Common myeloid progenitor, CD34-positive (primary cell): ENCODE measurements at regions not wholly inside any gene's neighbourhood (a gene's known extent, or its start where the extent isn't known, plus 50 kb on each side); places are given as distances from the start of the nearest gene placed in this dataset.

ENCODE experiments used
- CTCF ChIA-PET: fragments of 350-600 bp; sonication (Branson Sonifier 250); formaldehyde crosslinking; loops from one replicate; lab custom pipeline; 2021; ENCODE audit warnings: antibody characterized with exemption; lab: Charles Lee
- POLR2A ChIA-PET: fragments of 350-600 bp; sonication (Branson Sonifier 250); formaldehyde crosslinking; loops from one replicate; lab custom pipeline; 2021; ENCODE audit warnings: antibody characterized with exemption; lab: Charles Lee
- DNase-seq, 3 donors: peaks; one replicate each; pipeline versions ENCODE4 v3.0.0 to v3.0.0-alpha.2; 2013
- H3K27ac ChIP-seq, 2 experiments: 1 replicate in 1 of 2; 2 replicates in 1 of 2; pipeline ENCODE4 v1.7.0; 2013; ENCODE audit warnings: inconsistent platforms in 2 of 2, low read length in 2 of 2, mild to moderate bottlenecking in 2 of 2, low read depth in 1 of 2, moderate library complexity in 1 of 2; ENCODE audit not compliant: severe bottlenecking in 2 of 2, insufficient read depth in 1 of 2, poor library complexity in 1 of 2
- H3K27me3 ChIP-seq, 5 experiments: replicated peaks in 2 of 5; 1 replicate in 3 of 5; 2 replicates in 2 of 5; pipeline versions ENCODE4 v1.6.1 to v1.7.0; 2013; ENCODE audit warnings: low read length in 4 of 5, mild to moderate bottlenecking in 2 of 5, moderate library complexity in 2 of 5, inconsistent platforms in 1 of 5; ENCODE audit not compliant: insufficient read depth in 5 of 5, control insufficient read depth in 4 of 5
- H3K36me3 ChIP-seq, 4 experiments: 1 replicate in 2 of 4; 2 replicates in 2 of 4; pipeline versions ENCODE4 v1.6.1 to v1.7.0; 2013; ENCODE audit warnings: low read length in 3 of 4, control low read depth in 1 of 4, mild to moderate bottlenecking in 1 of 4; ENCODE audit not compliant: control insufficient read depth in 4 of 4, insufficient read depth in 4 of 4
- H3K4me1 ChIP-seq, 4 experiments: 1 replicate in 3 of 4; 2 replicates in 1 of 4; pipeline versions ENCODE4 v1.6.1 to v1.7.1; 2013; ENCODE audit warnings: low read length in 3 of 4, mild to moderate bottlenecking in 3 of 4, control low read depth in 1 of 4, inconsistent platforms in 1 of 4, moderate library complexity in 1 of 4; ENCODE audit not compliant: control insufficient read depth in 4 of 4, insufficient read depth in 4 of 4; ENCODE audit errors: control extremely low read depth in 1 of 4
- H3K4me3 ChIP-seq, 7 experiments: 1 replicate in 4 of 7; 2 replicates in 3 of 7; pipeline versions ENCODE4 v1.5.1 to v1.7.0; 2013; ENCODE audit warnings: mild to moderate bottlenecking in 7 of 7, low read length in 6 of 7, moderate library complexity in 6 of 7, inconsistent platforms in 2 of 7, low read depth in 2 of 7, control low read depth in 1 of 7; ENCODE audit not compliant: insufficient read depth in 4 of 7, control insufficient read depth in 1 of 7; ENCODE audit errors: extremely low read depth in 1 of 7
- H3K9me3 ChIP-seq, 5 experiments: 1 replicate in 4 of 5; 2 replicates in 1 of 5; pipeline versions ENCODE4 v1.6.1 to v1.7.1; 2013; ENCODE audit warnings: low read length in 4 of 5, mild to moderate bottlenecking in 2 of 5, inconsistent platforms in 1 of 5, low read depth in 1 of 5, moderate library complexity in 1 of 5; ENCODE audit not compliant: control insufficient read depth in 4 of 5, insufficient read depth in 2 of 5; ENCODE audit errors: control extremely low read depth in 1 of 5
- WGBS: methylation state at CpG from one replicate; pipeline ENCODE4 v1.1.5; 2013; ENCODE audit not compliant: insufficient coverage; 5-methylcytosine and 5-hydroxymethylcytosine counted together

DNA sequence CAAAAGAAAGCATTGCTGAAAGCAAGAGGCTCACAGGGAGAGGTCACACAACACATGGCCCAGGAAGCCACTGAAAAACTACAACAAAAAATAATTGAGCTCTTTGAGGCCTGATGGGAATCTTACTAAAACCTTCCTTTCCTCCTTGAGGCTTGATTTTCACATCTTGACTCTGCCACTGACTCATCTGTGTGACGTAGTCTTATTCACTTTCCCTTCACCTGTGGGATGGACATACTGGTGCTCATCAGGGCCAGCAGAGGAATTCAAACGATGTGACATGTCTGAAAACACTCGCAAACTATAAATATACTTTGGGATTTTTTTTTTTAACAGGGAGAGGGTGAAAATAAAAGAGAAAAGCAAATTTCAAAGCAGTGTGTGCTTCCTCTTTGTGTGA lies 78.3 kb upstream of the ASIC2 start:
- H3K4me3 ChIP-seq, result no peak overlapping the region
- H3K36me3 ChIP-seq, result no peaks in the 10 kb centered on the region
- ChIA-PET POLR2A (no interaction called here), CTCF (no interaction called here)
- peaks cover 0 to 9% (median 0%) of the 10 kb centered on the region in 5 experiments for H3K27me3 ChIP-seq
- no peak for DNase-seq
- no peaks in the 10 kb centered on the region for H3K9me3 ChIP-seq
- WGBS, result 100% methylated on average over 1 of the region's 3 CpGs
- H3K4me1 ChIP-seq, result no peaks in the 10 kb centered on the region
- no peak overlapping the region for H3K27ac ChIP-seq

DNA sequence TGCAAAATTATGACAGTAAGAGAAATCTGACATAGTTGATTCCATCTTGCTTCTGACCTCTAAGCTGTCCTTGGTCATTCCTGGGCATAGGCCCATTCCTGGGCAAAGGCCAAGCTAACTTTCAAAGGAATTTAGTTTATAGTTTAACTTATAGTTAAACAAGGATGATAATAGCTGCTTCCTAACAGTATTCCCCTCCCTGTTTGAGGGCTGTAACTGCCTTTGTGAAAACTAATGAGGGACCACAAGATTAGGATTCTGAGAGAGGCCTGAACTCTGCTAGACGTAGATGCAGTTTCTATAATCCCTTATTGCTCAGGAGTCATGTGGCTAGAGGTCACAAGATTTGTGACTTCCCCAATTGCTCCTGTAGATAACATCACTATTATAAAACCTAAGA lies 80.2 kb upstream of the ASIC2 start:
- H3K27me3 ChIP-seq, result peaks cover 0 to 9% (median 0%) of the 10 kb centered on the region in 5 experiments
- CTCF ChIA-PET, result no interaction called here
- no peak overlapping the region for H3K4me3 ChIP-seq
- peak in 2 of 3 donors; percentile 3 to 30 for DNase-seq
- no peaks in the 10 kb centered on the region for H3K4me1 ChIP-seq
- no peak overlapping the region for H3K27ac ChIP-seq
- WGBS, result no CpG with 5 or more reads among the region's 1 CpG
- no peaks in the 10 kb centered on the region for H3K9me3 ChIP-seq
- POLR2A ChIA-PET, result no interaction called here
- H3K36me3 ChIP-seq, result no peaks in the 10 kb centered on the region

- no peak for DNase-seq
- Histone ChIP-seq H3K27ac (no peak overlapping the region), H3K36me3 (no peaks in the 10 kb centered on the region), H3K27me3 (peaks cover 0 to 12% (median 0%) of the 10 kb centered on the region in 5 experiments), H3K4me3 (no peak overlapping the region), H3K9me3 (no peaks in the 10 kb centered on the region), H3K4me1 (no peaks in the 10 kb centered on the region)
- ChIA-PET POLR2A (no interaction called here), CTCF (no interaction called here)
- WGBS, result 56% methylated on average over 5 of the region's 5 CpGs
Measured at GRCh38 chr17:33375103-33375502, 82.0 kb upstream of the ASIC2 start.

GRCh38 chr17:33375783-33376182 lies 82.7 kb upstream of the ASIC2 start:
- ChIA-PET CTCF (no interaction called here), POLR2A (no interaction called here)
- H3K27me3 ChIP-seq, result peaks cover 0 to 14% (median 0%) of the 10 kb centered on the region in 5 experiments
- H3K9me3 ChIP-seq, result no peaks in the 10 kb centered on the region
- H3K4me1 ChIP-seq, result no peaks in the 10 kb centered on the region
- H3K4me3 ChIP-seq, result no peak overlapping the region
- WGBS, result 70% methylated on average over 4 of the region's 4 CpGs
- no peak for DNase-seq
- no peaks in the 10 kb centered on the region for H3K36me3 ChIP-seq
- no peak overlapping the region for H3K27ac ChIP-seq

DNA sequence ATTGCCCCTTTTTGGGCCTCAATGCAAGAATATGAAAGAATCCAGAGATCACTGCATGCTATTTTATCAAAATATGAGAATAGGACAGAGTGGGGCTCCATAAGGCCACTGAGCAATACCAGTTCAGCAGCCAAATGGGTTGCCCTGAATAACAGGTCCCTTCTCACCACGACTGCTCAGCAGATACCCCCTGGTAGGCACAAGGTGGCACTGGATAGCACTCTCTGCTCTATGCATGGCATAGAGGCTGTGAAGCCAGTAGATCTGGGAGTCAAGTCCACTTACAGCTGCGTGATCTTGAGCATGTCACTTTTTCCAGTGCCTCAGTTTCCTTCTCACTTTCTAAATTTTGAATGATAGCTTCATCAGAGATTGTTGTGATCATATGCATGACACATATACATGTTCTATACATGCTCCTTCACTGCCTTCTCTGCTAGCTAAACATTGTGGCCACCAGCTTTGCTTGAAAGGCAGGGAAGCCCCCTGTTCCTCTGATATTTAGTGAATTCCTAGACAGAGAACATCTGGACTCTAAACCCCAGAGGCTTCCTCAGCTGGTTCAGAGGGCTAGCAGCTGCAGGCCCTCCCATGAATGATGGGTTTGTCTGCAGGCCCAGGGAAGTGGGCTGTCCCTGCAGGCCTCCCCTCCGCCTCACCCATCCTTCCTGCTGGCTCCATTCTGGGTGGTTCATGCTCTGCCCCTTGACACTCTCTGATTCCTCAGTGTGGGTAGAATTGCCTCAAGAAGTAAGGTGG lies 84.9 kb upstream of the ASIC2 start:
- Histone ChIP-seq H3K27ac (no peak overlapping the region), H3K9me3 (no peaks in the 10 kb centered on the region), H3K27me3 (peaks cover 0 to 20% (median 0%) of the 10 kb centered on the region in 5 experiments), H3K4me1 (no peaks in the 10 kb centered on the region), H3K4me3 (no peak overlapping the region), H3K36me3 (no peaks in the 10 kb centered on the region)
- ChIA-PET CTCF (no interaction called here), POLR2A (no interaction called here)
- DNase-seq, result peak in 1 of 3 donors; percentile 2
- WGBS, result 73% methylated on average over 2 of the region's 3 CpGs

DNA sequence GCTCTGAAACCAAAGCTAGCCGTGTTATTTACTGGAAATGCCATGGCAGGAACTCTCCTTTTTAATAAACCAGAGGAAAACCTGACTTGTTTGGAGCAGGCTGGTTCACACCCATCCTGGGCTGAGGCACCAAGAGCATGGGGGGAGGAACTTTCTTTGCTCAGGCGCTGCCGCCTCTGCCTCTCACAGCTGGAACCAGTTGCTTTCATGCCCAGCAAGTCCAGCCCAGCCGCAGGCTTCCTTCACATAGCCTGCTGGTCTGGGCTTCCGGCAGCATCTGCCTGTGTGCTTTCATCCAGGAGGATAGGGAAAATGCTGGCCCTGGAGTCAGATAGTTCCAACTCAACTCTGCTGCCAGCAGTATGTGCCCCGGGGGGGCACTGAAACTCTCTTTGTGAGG lies 88.1 kb upstream of the ASIC2 start:
- WGBS, result 56% methylated on average over 6 of the region's 6 CpGs
- no peaks in the 10 kb centered on the region for H3K9me3 ChIP-seq
- H3K4me3 ChIP-seq, result no peak overlapping the region
- ChIA-PET POLR2A (no interaction called here), CTCF (no interaction called here)
- no peaks in the 10 kb centered on the region for H3K36me3 ChIP-seq
- DNase-seq, result no peak
- peaks cover 0 to 28% (median 0%) of the 10 kb centered on the region in 5 experiments for H3K27me3 ChIP-seq
- no peaks in the 10 kb centered on the region for H3K4me1 ChIP-seq
- H3K27ac ChIP-seq, result no peak overlapping the region

GRCh38 chr17:33383488-33384023 lies 90.5 kb upstream of the ASIC2 start:
- Histone ChIP-seq H3K27me3 (peaks cover 0 to 32% (median 0%) of the 10 kb centered on the region in 5 experiments), H3K4me1 (no peaks in the 10 kb centered on the region), H3K9me3 (no peaks in the 10 kb centered on the region), H3K36me3 (no peaks in the 10 kb centered on the region), H3K4me3 (no peak overlapping the region), H3K27ac (no peak overlapping the region)
- no peak for DNase-seq
- WGBS, result 94% methylated on average over 3 of the region's 3 CpGs
- POLR2A ChIA-PET, result no interaction called here
- CTCF ChIA-PET, result no interaction called here
